HG03442 (cell line): ENCODE measurements at regions not wholly inside any gene's neighbourhood (a gene's known extent, or its start where the extent isn't known, plus 50 kb on each side); places are given as distances from the start of the nearest gene placed in this dataset.

Experiments
- ATAC-seq: cut with Tn5 transposase; IDR thresholded peaks from one replicate; pipeline ENCODE4 v1.9.1; 2021; ENCODE audit warnings: mild to moderate bottlenecking, moderate library complexity; ENCODE audit not compliant: unreplicated experiment

- ATAC-seq: no peak
Observed at GRCh38 chr9:21746550-21746949, 55.9 kb upstream of the MTAP start.

- no peak for ATAC-seq
Observed at GRCh38 chr9:21747175-21747574, 55.3 kb upstream of the MTAP start.

- no peak for ATAC-seq
Observed at GRCh38 chr9:21750021-21750735, 52.3 kb upstream of the MTAP start.

GRCh38 chr9:21751998-21752397 is 50.4 kb upstream of the MTAP start:
- no peak for ATAC-seq
